BLaER1 treated with 17β-estradiol and CSF1 and Interleukin-3, amounts not matched to agents 10 nM and 100 nM (cell line): ENCODE measurements at regions not wholly inside any gene's neighbourhood (a gene's known extent, or its start where the extent isn't known, plus 50 kb on each side); places are given as distances from the start of the nearest gene placed in this dataset.

ENCODE experiments used
- H3K27ac ChIP-seq, 11 experiments: shearing (Covaris generic); formaldehyde crosslinking; 2 replicates each; pipeline ENCODE4 v1.8.1; 2022
- H3K27me3 ChIP-seq, 11 experiments: shearing (Covaris generic); formaldehyde crosslinking; 2 replicates each; pipeline ENCODE4 v1.8.1; 2022
- H3K36me3 ChIP-seq, 11 experiments: shearing (Covaris generic); formaldehyde crosslinking; 2 replicates each; pipeline ENCODE4 v1.8.1; 2022
- H3K4me1 ChIP-seq, 10 experiments: shearing (Covaris generic); formaldehyde crosslinking; 2 replicates each; pipeline ENCODE4 v1.8.1; 2022
- H3K4me2 ChIP-seq, 11 experiments: shearing (Covaris generic); formaldehyde crosslinking; 2 replicates each; pipeline ENCODE4 v1.8.1; 2022
- H3K4me3 ChIP-seq, 10 experiments: shearing (Covaris generic); formaldehyde crosslinking; 2 replicates each; pipeline ENCODE4 v1.8.1; 2022
- H3K9ac ChIP-seq, 11 experiments: shearing (Covaris generic); formaldehyde crosslinking; 2 replicates each; pipeline ENCODE4 v1.8.1; 2022
- H3K9me3 ChIP-seq, 11 experiments: shearing (Covaris generic); formaldehyde crosslinking; replicated peaks in 1 of 11; 2 replicates each; pipeline ENCODE4 v1.8.1; 2022
- H4K20me1 ChIP-seq, 11 experiments: shearing (Covaris generic); formaldehyde crosslinking; 2 replicates each; pipeline ENCODE4 v1.8.1; 2022
- Cebpa-rat ChIP-seq, 11 experiments: shearing (Covaris generic); IDR thresholded peaks; 2 replicates each; pipeline ENCODE4 v1.8.1; 2022

GRCh38 chr7:142308326-142308725 lies 50.5 kb upstream of the PRSS58 start:
- Histone ChIP-seq H3K9ac (no peak overlapping the region), H3K27ac (no peak overlapping the region), H3K4me2 (peak overlapping the region in 2 of 11 experiments; percentile 31 to 35; a peak in 2 of 22 replicates), H4K20me1 (no peaks in the 10 kb centered on the region), H3K4me3 (no peak overlapping the region), H3K27me3 (peaks cover 0 to 4% (median 0%) of the 10 kb centered on the region in 11 experiments; a peak in 1 of 22 replicates), H3K36me3 (no peaks in the 10 kb centered on the region), H3K4me1 (peaks cover under 1 to 45% (median 31%) of the 10 kb centered on the region in 10 experiments; a peak in 19 of 20 replicates), H3K9me3 (no peaks in the 10 kb centered on the region)
- no peak for TF ChIP-seq Cebpa-rat (IDR thresholded peaks at IDR 0.05)
